ENCODE measurements at regions not wholly inside any gene's neighbourhood (a gene's known extent, or its start where the extent isn't known, plus 50 kb on each side); places are given as distances from the start of the nearest gene placed in this dataset.

DNA sequence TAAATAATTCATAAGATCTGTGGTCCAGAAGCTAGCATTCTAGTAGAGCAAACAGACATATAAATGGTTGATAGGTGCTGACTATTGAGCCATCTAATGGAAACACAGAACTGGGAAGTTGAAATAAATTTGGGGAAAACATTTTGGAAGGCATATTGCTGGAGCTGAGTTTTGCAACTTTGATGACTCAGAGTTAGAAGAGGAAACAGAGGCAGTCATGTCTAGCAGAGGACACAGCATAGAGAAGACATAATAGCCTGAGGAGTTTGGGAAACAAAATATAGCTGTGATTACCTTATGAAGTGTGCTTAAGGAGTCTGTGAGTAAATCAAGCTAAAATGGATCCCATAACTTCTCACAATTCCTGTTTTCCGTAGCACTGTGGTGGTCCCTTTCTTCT lies 86.9 kb upstream of the FLRT2 start:
- ATAC-seq, result no peak
- Mint-ChIP-seq H3K36me3 (no peaks in the 10 kb centered on the region), H3K9me3 (peaks cover 0 to 2% of the 10 kb centered on the region in 2 donors), H3K27ac (no peak overlapping the region), H3K27me3 (ENCODE audit: low read depth in 2 of 2) (no peaks in the 10 kb centered on the region), H3K4me1 (no peaks in the 10 kb centered on the region), H3K4me3 (no peak overlapping the region)
- Histone ChIP-seq H3K27me3 (ENCODE audit: control insufficient read depth, insufficient read depth, low read length) (no peaks in the 10 kb centered on the region), H3K4me3 (ENCODE audit: low read length) (no peak overlapping the region), H3K27ac (ENCODE audit: low read length) (no peak overlapping the region), H3K9me3 (ENCODE audit: control insufficient read depth, insufficient read depth, low read length) (no peaks in the 10 kb centered on the region), H3K4me1 (ENCODE audit: control insufficient read depth, insufficient read depth, low read length) (no peaks in the 10 kb centered on the region), H3K36me3 (ENCODE audit: control insufficient read depth, insufficient read depth, low read length) (no peaks in the 10 kb centered on the region)
- no peak for DNase-seq
- intact Hi-C loops (cut with micrococcal nuclease), result no loop called here
- no peak for TF ChIP-seq CTCF (IDR thresholded peaks at IDR 0.05)
- 95% methylated on average over 1 of the region's 1 CpG for WGBS (ENCODE audit: insufficient coverage)

DNA sequence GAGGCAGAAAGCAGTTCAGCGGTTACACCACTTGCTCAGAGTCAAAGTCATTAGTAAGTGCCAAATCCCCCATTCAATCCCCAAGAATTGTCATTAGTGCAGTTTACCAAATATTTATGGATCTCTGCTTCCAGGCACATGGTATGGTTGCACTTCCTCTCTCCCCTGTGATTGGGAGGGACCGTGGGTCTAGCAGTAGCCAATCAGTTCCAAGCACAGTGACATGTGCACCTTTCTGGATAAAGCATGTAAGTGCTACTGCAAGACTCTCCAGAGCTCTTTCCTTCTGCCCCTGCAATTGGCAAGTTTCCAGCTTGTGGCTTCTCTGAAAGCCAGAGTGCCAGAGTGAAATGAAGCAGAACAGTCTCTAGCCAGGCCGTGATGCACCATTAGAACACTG lies 85.3 kb upstream of the FLRT2 start:
- intact Hi-C loops (cut with micrococcal nuclease), result no loop called here
- Mint-ChIP-seq H3K27ac (no peak overlapping the region), H3K9me3 (no peaks in the 10 kb centered on the region), H3K4me3 (no peak overlapping the region), H3K4me1 (no peaks in the 10 kb centered on the region), H3K36me3 (no peaks in the 10 kb centered on the region), H3K27me3 (ENCODE audit: low read depth in 2 of 2) (no peaks in the 10 kb centered on the region)
- Histone ChIP-seq H3K27ac (ENCODE audit: low read length) (no peak overlapping the region), H3K9me3 (ENCODE audit: control insufficient read depth, insufficient read depth, low read length) (no peaks in the 10 kb centered on the region), H3K4me3 (ENCODE audit: low read length) (no peak overlapping the region), H3K4me1 (ENCODE audit: control insufficient read depth, insufficient read depth, low read length) (no peaks in the 10 kb centered on the region), H3K27me3 (ENCODE audit: control insufficient read depth, insufficient read depth, low read length) (no peaks in the 10 kb centered on the region), H3K36me3 (ENCODE audit: control insufficient read depth, insufficient read depth, low read length) (no peaks in the 10 kb centered on the region)
- TF ChIP-seq CTCF (IDR thresholded peaks at IDR 0.05), result no peak
- DNase-seq (no peak), ATAC-seq (no peak)
- 43% methylated on average over 3 of the region's 3 CpGs for WGBS (ENCODE audit: insufficient coverage)

GRCh38 chr14:85445151-85445795 lies 84.7 kb upstream of the FLRT2 start:
- Histone ChIP-seq H3K27me3 (ENCODE audit: control insufficient read depth, insufficient read depth, low read length) (no peaks in the 10 kb centered on the region), H3K4me3 (ENCODE audit: low read length) (no peak overlapping the region), H3K4me1 (ENCODE audit: control insufficient read depth, insufficient read depth, low read length) (no peaks in the 10 kb centered on the region), H3K27ac (ENCODE audit: low read length) (no peak overlapping the region), H3K36me3 (ENCODE audit: control insufficient read depth, insufficient read depth, low read length) (no peaks in the 10 kb centered on the region), H3K9me3 (ENCODE audit: control insufficient read depth, insufficient read depth, low read length) (no peaks in the 10 kb centered on the region)
- no peak overlapping the region for H3K4me3 Mint-ChIP-seq
- no peak overlapping the region for H3K27ac Mint-ChIP-seq
- 82% methylated on average over 1 of the region's 3 CpGs for WGBS (ENCODE audit: insufficient coverage)
- DNase-seq (no peak), ATAC-seq (no peak)
- H3K27me3 Mint-ChIP-seq (ENCODE audit: low read depth in 2 of 2), result no peaks in the 10 kb centered on the region
- no peaks in the 10 kb centered on the region for H3K4me1 Mint-ChIP-seq
- H3K9me3 Mint-ChIP-seq, result no peaks in the 10 kb centered on the region
- no peak for TF ChIP-seq CTCF (IDR thresholded peaks at IDR 0.05)
- no peaks in the 10 kb centered on the region for H3K36me3 Mint-ChIP-seq
- intact Hi-C loops (cut with micrococcal nuclease), result no loop called here

- WGBS (ENCODE audit: insufficient coverage), result 95% methylated on average over 2 of the region's 2 CpGs
- no peaks in the 10 kb centered on the region for H3K4me1 Mint-ChIP-seq
- intact Hi-C loops (cut with micrococcal nuclease), result no loop called here
Observed at GRCh38 chr14:85447883-85448282, 82.1 kb upstream of the FLRT2 start.

More at GRCh38 chr14:85447883-85448282, 82.1 kb upstream of the FLRT2 start:
- H3K4me3 ChIP-seq (ENCODE audit: low read length), result no peak overlapping the region
- no peaks in the 10 kb centered on the region for H3K36me3 ChIP-seq (ENCODE audit: control insufficient read depth, insufficient read depth, low read length)
- Mint-ChIP-seq H3K9me3 (no peaks in the 10 kb centered on the region), H3K4me3 (no peak overlapping the region), H3K36me3 (no peaks in the 10 kb centered on the region), H3K27ac (no peak overlapping the region), H3K27me3 (ENCODE audit: low read depth in 2 of 2) (no peaks in the 10 kb centered on the region)
- H3K27me3 ChIP-seq (ENCODE audit: control insufficient read depth, insufficient read depth, low read length), result no peaks in the 10 kb centered on the region
- no peak overlapping the region for H3K27ac ChIP-seq (ENCODE audit: low read length)
- no peaks in the 10 kb centered on the region for H3K4me1 ChIP-seq (ENCODE audit: control insufficient read depth, insufficient read depth, low read length)
- DNase-seq, result no peak
- no peak for TF ChIP-seq CTCF (IDR thresholded peaks at IDR 0.05)
- H3K9me3 ChIP-seq (ENCODE audit: control insufficient read depth, insufficient read depth, low read length), result no peaks in the 10 kb centered on the region
- no peak for ATAC-seq

Data from natural killer cell (primary cell).